ENCODE measurements at regions not wholly inside any gene's neighbourhood (a gene's known extent, or its start where the extent isn't known, plus 50 kb on each side); places are given as distances from the start of the nearest gene placed in this dataset.

DNA sequence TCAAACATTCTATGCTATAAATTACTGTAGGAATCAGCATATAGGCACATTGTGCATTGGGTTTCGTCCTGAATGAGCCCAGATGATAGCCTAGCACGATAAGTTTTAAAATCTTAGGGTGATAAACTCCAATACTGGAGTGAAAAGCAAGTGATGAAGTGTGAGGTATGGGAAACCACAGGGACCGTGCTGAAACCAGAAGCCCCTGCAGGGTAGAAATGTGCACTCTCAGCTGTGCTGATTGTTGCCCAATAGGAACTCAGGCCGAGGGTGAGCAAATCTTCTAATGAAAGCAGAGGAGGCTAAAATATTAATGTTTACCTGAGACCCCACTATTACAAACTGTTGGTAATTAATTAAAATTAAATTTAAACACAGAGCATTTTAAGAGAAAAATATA is 1486.6 kb downstream of the AACS start:
- DNase-seq: no peak

DNA sequence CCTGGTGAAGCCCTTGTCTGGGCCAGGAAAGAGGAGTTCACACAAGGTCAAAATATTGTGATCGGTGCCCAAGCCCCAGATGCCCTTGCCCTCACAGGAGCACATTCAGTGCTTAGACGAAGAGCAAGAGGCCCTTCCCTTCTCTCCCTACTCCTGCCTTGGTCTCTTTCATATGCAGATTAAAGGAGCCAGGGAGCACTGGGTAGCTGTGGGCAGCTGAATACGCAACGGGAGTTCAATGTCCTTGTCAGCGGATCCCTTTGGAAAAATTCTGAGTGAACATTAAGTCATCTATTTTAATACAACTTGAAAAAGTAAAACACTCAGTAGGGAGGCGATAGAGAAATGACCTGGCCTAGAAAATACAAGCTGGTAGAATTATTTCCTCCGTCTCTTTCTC is 1489.4 kb downstream of the AACS start:
- no peak for DNase-seq

- DNase-seq: no peak
These were observed 1492.4 kb downstream of the AACS start for GRCh38 chr12:126557659-126558058.

DNA sequence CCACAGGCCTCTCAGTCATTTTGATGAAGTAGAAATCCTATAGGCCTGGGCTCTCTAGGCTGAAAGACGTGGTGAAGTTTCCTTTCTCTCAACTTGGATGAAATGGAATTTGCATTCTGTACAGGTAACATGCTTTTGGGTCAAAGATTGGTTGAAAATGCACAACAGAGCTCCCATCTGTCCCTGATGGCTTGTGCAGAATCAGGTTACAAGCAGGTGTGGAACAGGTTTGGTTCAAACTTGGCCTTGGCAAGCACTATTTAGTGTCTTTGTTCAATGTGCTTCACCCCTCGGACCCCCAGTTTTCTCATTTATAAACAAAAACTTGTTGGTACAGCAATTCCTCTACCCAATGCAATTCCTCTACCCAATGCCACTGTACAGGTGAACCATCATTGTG is 1493.0 kb downstream of the AACS start:
- DNase-seq: no peak

GRCh38 chr12:126558810-126559209 is 1493.6 kb downstream of the AACS start:
- DNase-seq: no peak

GRCh38 chr12:126567016-126567415 is 1501.8 kb downstream of the AACS start:
- no peak for DNase-seq

GRCh38 chr12:126569706-126570105 is 1504.5 kb downstream of the AACS start:
- DNase-seq: no peak

- no peak for DNase-seq
These were observed 1505.3 kb downstream of the AACS start for GRCh38 chr12:126570566-126570965.

- no peak for DNase-seq
These were observed 1506.9 kb downstream of the AACS start for GRCh38 chr12:126572170-126572569.

DNA sequence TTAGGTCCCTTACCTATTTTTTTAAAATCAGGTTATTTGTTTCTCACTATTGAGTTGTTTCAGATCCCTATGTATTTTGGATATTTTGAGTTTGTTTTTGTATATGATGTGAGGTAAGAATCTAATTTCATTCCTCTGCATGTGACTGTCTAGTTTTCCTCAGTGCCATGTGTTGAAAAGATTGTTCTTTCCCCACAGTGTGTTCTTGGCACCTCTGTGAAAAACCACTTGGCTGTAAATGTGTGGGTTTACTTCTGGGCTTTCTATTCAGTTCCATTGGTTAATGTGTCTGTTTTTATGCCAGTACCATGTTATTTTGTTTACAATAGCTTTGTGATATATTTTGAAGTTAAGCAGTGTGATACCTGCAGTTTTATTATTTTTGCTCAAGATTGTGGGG is 1516.4 kb downstream of the AACS start:
- no peak for DNase-seq

GRCh38 chr12:126582231-126582630 is 1517.0 kb downstream of the AACS start:
- no peak for DNase-seq

DNA sequence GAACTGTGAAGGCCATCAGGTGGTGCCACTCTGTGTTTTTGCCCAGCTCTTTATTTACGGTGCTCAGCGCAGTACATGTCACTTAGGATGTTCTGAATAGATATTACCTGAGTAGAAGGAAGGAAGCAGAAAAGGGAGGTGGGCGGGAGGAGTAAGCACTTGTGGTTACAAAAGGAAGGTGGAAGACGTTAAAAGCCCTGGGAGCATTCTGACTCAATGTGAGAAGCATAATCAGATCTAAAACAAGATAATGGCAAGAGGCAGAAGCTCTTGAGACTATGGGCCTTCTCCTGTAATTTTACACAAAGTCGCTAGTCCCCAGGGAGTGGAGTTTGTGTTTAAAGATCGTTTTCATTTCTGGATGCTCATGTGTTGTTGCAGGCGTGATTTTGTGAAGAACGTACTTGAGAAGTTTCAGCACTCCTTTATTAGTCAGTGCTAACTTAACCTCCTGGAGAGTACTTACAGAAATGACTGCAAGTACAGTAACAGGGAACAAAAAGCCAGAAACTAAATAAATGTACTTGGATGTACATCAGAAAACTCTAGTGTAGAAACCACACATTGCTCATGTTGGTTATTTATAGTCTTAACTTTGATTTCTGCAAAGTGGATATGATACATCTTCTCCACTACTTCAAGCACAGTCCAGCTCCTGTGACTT is 1523.5 kb downstream of the AACS start:
- DNase-seq: no peak

GRCh38 chr12:126591533-126591932 is 1526.3 kb downstream of the AACS start:
- no peak for DNase-seq

DNA sequence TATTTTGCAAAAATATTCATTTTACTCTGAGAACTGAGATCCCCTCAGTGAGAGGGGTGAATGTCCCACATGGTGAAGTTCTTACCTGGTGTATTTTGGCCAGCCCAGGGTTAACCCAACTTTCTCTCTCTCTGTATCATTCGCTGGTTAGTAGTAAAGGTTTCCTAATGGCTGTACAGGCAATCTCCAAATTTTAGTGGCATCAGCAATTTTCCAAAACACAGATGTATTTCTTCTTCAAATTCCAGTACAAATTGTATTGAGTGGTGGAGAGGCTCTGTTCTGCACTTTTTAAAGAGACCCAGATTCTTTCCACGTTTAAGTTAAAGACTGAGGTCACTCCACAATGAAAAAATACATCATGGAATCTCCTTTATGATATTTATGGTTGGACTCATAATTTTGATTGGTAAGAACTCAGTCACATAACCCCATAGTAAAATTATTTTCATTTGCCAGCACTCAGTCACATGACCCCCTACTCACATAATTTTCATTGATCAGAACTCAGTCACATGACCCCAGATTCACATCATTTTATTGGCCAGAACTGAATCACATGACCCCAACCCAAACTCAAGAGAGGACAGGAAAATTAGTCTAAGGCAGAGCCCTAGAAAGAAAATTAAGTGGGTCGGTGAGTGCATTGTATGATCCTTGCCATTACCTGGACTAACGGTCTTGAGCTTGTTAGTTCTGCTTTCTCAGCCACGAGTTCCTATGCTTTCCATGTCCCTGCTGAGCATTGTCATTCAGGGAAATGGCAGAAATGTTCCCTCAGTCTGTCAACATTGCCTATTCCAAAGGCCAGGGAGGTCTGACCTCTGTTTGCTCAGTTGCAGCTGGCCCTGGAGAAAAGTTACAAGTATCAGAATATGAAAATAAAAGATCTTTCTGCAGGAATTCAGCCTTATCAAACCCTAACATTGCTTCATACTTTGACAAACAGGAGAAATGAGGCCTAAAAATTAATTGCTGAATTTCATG is 1536.2 kb downstream of the AACS start:
- no peak for DNase-seq

GRCh38 chr12:126602612-126603011 is 1537.4 kb downstream of the AACS start:
- no peak for DNase-seq

DNA sequence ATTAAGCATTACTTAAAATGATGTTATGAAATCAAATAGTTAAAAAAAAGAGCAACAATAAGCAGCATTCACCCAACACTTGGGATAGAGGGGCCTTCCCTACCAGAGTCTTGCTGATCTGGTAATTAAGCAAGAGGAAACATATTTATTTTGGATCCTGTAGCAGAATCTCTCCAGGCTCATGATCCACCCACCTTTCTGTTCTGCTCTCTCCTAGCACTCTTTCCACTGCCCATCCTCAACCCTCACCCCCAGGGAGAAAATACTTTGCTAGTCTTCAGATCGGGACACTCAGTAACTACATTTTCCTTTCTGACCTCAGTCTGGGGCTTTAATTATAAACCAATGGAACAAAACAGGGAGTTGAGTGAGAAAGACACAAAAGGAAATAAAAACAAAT is 1541.9 kb downstream of the AACS start:
- DNase-seq: no peak

GRCh38 chr12:126607867-126608266 is 1542.6 kb downstream of the AACS start:
- no peak for DNase-seq

DNA sequence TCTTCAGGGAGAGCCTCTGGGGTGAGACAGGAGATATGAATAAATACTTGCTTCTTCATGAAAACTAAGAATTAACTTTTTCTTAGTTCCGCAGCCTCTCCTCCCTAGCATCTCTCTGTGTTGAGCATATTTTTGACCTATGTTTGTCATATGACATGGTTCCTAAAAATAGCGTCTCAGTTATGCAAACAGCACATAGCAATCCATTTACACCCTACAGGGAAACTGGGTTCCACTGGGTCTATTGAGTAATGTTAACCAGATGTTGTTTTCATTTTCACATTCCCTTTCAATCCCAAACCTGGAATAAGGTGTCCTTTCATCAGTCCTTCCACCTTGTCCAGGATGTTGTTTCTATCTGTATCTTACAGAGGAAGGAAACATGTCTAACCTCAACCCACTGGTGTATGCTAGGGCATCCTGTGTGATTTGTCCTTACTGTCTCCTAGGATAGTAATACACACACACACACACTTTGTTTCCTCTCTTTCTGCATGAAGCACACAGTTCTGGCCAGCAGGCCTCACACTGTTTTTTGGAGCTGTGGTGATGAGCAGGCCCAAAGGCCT is 1543.5 kb downstream of the AACS start:
- DNase-seq: no peak

DNA sequence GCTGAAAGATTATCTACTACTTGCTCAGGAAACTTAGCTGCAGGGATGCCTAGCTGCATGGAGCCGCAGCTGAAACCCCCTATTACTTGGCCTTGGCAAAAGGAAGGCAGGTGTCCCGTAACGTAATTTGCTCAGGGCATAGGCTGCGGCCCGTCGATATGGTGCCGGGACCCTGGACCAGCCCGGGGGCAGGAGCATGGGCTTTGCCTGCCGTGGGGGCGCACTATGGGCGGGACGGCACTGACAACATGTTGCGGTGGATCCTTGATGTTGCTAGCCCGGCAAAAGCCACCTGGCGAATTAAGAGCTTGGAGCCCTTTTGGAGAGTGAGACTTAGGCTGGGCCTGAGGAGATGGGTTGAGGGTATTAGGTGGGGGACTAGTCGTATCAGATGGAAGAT is 1551.2 kb downstream of the AACS start:
- no peak for DNase-seq

DNA sequence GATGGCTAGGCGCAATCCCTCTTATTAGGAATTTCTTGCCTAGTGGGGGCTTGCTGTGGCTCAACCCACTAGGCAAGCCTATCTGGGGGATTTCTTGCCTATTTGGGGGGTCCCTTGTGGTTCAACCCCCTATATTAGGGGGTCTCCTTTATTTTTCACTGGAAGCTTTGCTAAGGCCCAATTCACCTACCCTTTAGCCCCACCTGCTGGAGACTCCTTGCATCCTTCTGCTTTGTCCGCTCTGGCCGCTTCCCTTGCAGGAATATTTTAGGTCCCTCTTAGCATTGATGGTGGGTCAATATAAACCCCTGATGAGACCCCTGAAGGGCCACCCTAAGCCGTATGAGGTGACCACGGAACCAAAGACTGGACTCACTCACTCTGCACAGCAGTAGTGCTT is 1552.1 kb downstream of the AACS start:
- DNase-seq: no peak

DNA sequence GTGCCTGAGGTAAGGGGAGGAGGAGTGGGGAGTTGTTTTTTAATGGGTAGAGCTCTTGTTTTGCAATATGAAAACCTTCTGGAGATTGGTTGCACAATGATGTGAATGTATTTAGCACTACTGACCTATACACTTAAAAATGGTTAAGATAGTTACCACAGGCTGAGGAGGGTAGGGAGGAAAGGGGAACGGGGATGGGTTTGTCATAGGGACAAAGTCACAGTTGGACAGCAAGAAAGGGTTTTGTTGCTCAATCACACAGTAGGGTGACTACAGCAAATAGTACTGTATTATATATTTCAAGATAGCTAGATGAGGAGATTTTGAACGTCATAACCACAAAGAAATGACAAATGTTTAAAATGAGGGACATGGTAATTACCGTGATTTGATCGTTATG is 1562.4 kb downstream of the AACS start:
- DNase-seq: no peak

GRCh38 chr12:126636821-126637220 is 1571.6 kb downstream of the AACS start:
- no peak for DNase-seq

DNA sequence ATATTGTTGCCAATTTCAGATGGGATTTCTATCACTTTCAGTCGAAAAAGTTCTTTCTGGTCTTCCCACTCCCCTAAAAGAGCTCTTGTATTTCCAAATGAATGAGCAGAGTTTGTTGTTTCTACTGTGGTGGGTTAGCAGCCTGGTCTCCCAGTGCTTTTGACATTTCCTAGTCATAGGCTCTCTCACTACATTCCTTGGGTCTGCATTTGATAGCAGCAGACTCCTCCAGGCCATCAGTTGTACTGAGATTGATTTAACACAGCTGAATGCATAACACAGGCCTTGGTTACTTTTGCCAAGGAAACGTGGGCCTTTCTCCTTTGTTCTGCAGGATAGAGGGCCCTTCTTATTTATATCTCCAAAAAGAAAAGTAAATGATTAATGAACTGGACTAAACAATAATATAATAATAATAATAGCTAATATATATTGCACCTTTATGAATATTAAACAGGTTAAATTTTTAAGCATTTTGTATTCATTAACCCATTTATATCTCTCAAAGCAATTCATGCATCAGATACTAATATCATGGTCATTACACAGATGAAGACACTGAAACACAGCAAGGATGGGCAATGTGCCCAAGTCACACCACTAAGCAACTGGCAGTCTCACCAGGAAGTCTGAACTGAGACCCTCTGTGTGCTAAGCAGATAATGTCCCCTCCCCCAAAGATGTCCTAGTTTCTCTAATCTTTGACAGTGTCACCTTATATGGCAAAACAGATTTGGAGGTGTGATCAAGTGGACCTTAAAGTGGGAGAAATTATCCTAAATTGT is 1579.2 kb downstream of the AACS start:
- no peak for DNase-seq
